Cardiac septum (tissue), 1 donor: ENCODE measurements at regions not wholly inside any gene's neighbourhood (a gene's known extent, or its start where the extent isn't known, plus 50 kb on each side); places are given as distances from the start of the nearest gene placed in this dataset.
"Not testable (repeated sequence)": the region's sequence is repeated elsewhere in the genome, so short reads cannot be mapped to it uniquely, and the experiment has no call there.

Source experiments
- DNase-seq: peaks from one replicate; pipeline ENCODE4 v3.0.0-alpha.2; 2020; ENCODE audit warnings: low spot score
- intact Hi-C: fragments of 100-400 bp; cut with DNase I; formaldehyde crosslinking; loops from one replicate; pipeline ENCODE4 v1.14.0; 2022
- donor health status: DM: no; HTN: no; CAD: no.

- DNase-seq, result no peak
- intact Hi-C loops, result no loop called here
Observed at GRCh38 chr6:156434795-156435190, 342.4 kb upstream of the ARID1B start.

DNA sequence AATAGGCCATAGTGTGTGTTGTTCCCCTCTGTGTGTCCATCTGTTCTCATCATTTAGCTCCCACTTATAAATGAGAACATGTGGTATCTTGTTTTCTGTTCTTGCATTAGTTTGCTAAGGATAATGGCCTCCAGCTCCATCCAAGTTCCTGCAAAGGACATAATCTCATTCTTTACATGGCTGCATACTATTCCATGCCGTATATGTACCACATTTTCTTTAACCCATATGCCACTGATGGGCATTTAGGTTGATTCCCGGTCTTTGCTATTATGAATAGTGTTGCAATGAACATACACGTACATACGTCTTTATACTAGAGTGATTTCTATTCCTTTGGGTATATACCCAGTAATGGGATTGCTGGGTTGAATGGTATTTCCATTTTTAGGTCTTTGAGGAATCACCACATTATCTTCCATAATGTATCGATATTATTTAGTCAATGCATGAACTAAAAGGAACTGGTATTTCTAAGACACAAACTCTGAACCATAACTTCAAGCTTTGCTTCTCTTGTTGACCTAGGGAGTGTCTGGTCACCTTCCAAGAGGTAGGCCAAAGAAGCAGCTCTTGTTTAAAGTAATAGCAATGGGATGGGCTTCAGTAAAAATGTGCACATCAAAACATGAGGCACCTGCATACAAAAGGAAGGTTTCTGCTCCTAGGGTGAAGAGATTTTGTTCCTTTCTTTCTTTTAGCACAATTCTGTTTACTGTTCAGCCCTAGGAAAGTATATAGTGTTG lies 343.0 kb upstream of the ARID1B start:
- intact Hi-C loops, result no loop called here
- DNase-seq, result no peak

DNA sequence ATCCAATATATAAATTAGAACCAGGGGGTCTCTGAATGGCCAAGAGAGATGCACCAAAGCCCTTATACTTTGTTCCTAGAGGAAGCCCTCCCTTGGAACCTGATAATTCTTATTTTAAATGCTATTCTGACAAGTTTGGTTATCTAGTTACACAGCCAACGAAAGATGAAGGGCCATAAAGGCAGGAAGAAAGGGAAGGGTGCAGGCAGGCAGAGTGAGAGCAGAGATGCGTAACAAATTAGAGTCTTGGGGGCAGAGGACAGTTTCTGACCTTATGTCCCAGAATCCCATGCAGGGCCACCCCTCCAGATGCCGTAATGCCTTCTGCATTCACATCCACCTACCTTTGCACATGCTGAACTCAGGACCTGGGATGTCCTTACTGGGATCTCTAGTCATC lies 344.6 kb upstream of the ARID1B start:
- intact Hi-C loops, result no loop called here
- no peak for DNase-seq

GRCh38 chr6:156430386-156430785 lies 346.8 kb upstream of the ARID1B start:
- intact Hi-C loops, result no loop called here

GRCh38 chr6:156427345-156427744 lies 349.8 kb upstream of the ARID1B start:
- no peak for DNase-seq
- intact Hi-C loops, result loop anchor here (10.0 kb wide), 1 partner anchor 403 kb away; no protein-coding TSS in a partner anchor

More at GRCh38 chr6:156430386-156430785, 346.8 kb upstream of the ARID1B start:
- DNase-seq, result no peak

- intact Hi-C loops, result loop anchor here (10.0 kb wide), 1 partner anchor 401 kb away; no protein-coding TSS in a partner anchor
- no peak for DNase-seq
Observed at GRCh38 chr6:156425359-156426020, 351.7 kb upstream of the ARID1B start.

- intact Hi-C loops, result loop anchor here (10.0 kb wide), 1 partner anchor 399 kb away; no protein-coding TSS in a partner anchor
- no peak for DNase-seq
Observed at GRCh38 chr6:156423829-156424228, 353.3 kb upstream of the ARID1B start.

- no peak for DNase-seq
- intact Hi-C loops, result loop anchor here (10.0 kb wide), 1 partner anchor 398 kb away; no protein-coding TSS in a partner anchor
Observed at GRCh38 chr6:156423075-156423474, 354.1 kb upstream of the ARID1B start.

DNA sequence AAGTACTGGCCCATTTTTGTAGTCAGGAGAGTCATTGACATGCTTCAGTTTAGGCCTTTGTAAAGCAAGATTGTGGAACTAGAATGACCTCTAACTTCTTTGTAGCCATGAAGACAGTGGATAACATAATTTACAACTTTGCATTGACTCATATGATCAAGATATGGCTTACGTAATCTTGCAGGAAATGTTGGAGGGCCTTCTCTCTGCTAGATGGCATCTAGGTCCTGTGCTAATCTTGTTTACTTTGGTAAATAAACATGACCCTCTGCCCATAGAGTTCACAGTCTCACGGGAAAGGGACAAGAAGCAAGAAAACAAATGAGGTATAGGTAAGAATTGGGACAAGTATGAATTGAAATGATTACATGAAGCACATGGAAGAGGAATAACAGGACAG lies 355.2 kb upstream of the ARID1B start:
- intact Hi-C loops, result loop anchor here (10.0 kb wide), 1 partner anchor 397 kb away; no protein-coding TSS in a partner anchor
- no peak for DNase-seq

DNA sequence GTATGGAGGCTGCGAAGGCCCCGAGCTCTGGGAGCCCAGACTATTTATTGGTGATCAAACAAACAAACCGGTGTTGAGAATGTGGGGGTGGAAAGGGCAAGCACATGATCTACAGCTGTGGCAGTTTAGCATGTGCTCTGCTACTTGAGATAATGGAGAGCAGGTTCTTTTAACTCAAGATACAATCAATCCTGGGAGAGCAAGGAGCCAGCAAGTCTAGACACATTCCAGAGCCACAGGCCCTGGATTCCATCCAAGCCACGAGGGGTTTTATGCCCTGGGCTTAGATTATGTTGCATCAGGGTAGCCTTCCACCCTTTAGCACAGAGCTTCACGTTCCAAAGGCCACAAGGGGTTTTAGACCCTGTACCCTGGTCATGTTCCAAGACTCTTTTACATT lies 355.9 kb upstream of the ARID1B start:
- not testable (repeated sequence) for DNase-seq

GRCh38 chr6:156420172-156420993 lies 356.8 kb upstream of the ARID1B start:
- intact Hi-C loops, result loop anchor here (10.0 kb wide), 1 partner anchor 396 kb away; no protein-coding TSS in a partner anchor
- no peak for DNase-seq

More for the DNA sequence above, 355.9 kb upstream of the ARID1B start:
- intact Hi-C loops, result loop anchor here (10.0 kb wide), 1 partner anchor 396 kb away; no protein-coding TSS in a partner anchor

GRCh38 chr6:156419594-156419993 lies 357.6 kb upstream of the ARID1B start:
- DNase-seq, result no peak
- intact Hi-C loops, result no loop called here

DNA sequence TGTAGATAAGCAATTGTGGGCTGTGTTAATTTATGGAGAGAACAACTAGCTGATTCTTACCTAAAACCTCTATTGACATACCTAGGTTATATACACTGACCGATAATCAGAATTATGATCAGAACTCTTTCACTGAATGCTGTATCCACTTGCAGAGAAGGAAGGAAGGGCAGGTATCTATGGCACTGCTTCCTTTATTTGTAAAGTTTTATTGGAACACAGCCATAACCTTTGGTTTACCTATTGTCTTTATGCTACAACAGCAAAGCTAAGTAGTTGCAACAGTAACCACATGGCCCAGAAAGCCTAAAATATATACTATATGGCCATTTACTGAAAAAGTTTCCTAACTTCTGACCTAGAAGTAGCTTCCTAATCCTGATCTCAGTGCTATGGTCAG lies 358.9 kb upstream of the ARID1B start:
- intact Hi-C loops, result no loop called here
- no peak for DNase-seq

- intact Hi-C loops, result no loop called here
- DNase-seq, result no peak
Observed at GRCh38 chr6:156416391-156416790, 360.8 kb upstream of the ARID1B start.

GRCh38 chr6:156413154-156413553 lies 364.0 kb upstream of the ARID1B start:
- intact Hi-C loops, result no loop called here
- DNase-seq, result no peak

- intact Hi-C loops, result no loop called here
- DNase-seq, result no peak
Observed at GRCh38 chr6:156410649-156411048, 366.5 kb upstream of the ARID1B start.

DNA sequence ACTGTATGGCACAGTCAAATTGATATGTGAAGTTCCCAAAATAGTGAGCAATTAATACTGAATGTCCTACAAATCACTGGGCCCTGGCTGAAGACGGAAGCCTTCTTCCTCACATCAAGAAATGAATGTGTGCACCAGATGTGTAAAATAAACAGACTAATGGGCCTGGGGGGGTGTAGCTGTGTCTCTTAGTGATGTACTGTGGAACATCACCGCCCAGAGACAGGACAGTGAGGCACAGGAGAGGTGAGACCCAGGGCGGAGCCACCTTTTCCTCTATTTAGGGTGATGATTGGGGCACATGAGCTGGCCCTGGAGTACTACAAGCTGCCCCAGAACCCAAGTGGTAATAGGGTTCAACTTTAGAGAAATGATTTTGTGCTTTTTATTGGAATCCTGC lies 368.5 kb upstream of the ARID1B start:
- intact Hi-C loops, result no loop called here
- no peak for DNase-seq

DNA sequence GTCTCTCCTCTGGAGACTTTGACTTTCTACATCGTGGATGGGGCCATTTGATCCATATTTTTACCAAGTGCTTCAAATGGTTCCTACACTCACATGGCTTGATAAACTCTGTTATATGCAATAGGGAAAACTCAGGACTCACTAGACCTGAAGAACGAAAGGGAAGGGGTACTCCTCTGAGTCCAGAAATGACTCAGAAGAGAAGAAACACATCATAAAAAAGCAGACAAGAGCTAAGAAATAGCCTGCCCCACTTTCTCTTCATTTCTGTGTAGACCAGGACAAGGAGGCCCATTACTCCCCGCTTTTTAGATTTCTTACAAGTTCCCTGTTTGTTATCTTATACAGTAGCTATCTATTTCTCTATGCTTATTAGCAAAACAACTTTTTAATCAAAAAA lies 369.8 kb upstream of the ARID1B start:
- DNase-seq, result no peak
- intact Hi-C loops, result no loop called here

- intact Hi-C loops, result no loop called here
- DNase-seq, result no peak
Observed at GRCh38 chr6:156406688-156407087, 370.5 kb upstream of the ARID1B start.

DNA sequence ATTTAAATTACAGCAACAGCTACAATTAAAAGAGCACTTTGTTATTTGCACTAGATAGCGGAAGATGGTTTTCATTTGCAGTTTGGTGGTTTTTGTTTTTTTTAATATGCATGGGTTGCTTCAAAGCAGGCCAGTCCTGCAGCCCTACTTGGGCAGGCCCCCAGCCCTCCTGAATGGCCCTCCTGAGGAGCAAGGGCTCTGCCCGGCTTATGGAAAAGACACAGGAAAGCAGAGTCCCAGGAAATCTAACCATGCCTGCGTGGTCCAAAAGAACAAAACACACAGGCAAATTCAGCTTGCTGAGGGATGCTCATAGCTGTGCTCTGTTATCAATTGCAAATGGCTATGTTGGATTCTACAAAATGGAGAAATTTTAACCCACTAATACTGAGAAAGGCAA lies 371.1 kb upstream of the ARID1B start:
- DNase-seq, result no peak
- intact Hi-C loops, result no loop called here
